D721Med (cell line): ENCODE measurements at regions not wholly inside any gene's neighbourhood (a gene's known extent, or its start where the extent isn't known, plus 50 kb on each side); places are given as distances from the start of the nearest gene placed in this dataset.

Experiments
- DNase-seq: peaks from one replicate; pipeline ENCODE4 v3.0.0; 2011; ENCODE audit warnings: low spot score; ENCODE audit not compliant: insufficient read length
- FAIRE-seq: peaks from 2 replicates; lab custom pipeline; 2011; peaks lifted over from hg19 to GRCh38; lab: Jason Lieb, UNC
- TF ChIP-seq, protein P1 (sequence below): IDR thresholded peaks from 2 replicates; pipeline ENCODE4 v1.5.1; 2012; ENCODE audit warnings: mild to moderate bottlenecking, control low read depth; ENCODE audit not compliant: insufficient read depth; ENCODE audit errors: missing control alignments

DNA sequence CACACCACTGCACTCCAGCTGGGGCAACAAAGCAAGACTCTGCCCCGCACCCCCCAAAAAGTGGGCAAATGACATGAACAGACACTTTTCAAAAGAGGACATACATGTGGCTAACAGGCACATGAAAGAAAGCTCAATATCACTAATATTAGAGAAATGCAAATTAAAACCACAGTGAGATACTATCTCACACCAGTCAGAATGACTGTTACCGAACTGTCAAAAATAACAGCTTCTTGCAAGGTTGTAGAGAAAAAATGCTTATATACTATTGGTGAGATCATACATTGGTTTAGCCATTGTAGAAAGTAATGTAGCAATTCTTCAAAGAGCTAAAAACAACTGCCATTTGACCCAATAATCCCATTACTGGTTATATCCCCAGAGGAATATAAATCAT, 99.5 kb upstream of the SPATA13 start:
- TF ChIP-seq, protein P1, sequence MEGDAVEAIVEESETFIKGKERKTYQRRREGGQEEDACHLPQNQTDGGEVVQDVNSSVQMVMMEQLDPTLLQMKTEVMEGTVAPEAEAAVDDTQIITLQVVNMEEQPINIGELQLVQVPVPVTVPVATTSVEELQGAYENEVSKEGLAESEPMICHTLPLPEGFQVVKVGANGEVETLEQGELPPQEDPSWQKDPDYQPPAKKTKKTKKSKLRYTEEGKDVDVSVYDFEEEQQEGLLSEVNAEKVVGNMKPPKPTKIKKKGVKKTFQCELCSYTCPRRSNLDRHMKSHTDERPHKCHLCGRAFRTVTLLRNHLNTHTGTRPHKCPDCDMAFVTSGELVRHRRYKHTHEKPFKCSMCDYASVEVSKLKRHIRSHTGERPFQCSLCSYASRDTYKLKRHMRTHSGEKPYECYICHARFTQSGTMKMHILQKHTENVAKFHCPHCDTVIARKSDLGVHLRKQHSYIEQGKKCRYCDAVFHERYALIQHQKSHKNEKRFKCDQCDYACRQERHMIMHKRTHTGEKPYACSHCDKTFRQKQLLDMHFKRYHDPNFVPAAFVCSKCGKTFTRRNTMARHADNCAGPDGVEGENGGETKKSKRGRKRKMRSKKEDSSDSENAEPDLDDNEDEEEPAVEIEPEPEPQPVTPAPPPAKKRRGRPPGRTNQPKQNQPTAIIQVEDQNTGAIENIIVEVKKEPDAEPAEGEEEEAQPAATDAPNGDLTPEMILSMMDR = no peak
- DNase-seq = no peak
- no peak for FAIRE-seq

DNA sequence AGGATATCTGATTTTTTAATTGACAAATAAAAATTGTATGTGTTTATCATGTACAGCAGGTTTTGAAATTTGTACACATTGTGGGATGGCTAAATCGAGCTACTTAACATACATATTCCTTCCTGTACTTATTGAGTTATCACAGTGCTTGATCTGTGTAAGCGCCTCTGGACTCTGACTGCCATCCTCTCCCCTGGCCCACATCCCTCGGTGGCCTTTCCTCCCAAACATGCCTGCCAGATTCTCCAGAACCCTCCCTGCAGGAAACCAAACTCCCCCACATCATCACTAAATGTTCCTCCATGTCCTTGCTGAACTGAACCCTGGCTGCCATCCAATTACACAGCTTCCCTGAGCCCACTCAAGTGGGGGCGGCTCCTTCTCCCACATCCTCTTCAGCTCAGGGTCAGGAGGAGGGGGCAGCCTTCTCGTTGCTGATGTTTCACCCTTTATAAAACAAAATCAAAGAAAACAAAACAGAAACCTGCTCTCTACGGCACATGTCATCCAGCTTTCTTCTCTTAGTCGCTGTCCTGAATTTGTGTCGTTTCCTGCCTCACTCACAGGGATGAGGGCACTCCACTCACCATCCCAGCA, 97.1 kb upstream of the SPATA13 start:
- FAIRE-seq (no peak), DNase-seq (no peak)
- TF ChIP-seq, protein P1 = no peak

DNA sequence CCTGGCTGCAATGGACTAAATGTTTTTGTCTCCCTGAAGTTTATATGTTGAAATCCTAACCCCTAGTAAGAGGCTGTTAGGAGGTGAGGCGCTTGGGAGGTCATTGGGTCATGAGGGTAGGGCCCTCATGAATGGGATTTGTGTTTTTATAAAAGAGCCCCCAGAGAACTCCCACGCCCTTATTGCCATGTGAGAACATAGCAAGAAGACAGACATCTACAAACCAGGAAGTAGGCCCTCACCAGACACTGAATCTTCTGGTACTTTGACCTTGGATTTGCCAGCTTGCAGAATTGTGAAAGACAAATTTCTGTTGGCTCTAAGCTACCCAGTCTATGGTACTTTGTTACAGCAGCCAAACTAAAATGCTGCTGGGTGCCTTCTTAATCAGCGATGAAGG, 96.1 kb upstream of the SPATA13 start:
- TF ChIP-seq, protein P1 = no peak
- no peak for DNase-seq
- FAIRE-seq = no peak

DNA sequence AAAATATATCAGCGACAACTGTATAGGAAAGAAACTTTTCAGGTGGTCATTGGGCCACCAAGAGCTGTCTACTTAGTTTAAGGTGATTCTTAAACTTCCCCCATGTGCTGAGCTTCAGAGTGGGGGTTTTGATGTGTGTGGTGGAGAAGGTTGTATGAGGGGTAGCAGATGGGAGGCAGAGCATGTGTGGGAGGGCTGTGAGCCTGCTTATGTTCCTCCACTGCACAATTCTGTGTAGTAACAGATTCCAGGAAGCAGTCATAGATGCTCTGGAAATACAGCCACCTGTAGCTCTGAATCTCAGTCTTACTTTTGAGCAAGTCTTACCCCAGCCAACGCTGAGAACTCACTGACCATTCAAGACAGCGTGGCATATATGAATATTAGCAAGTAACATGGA, 95.3 kb upstream of the SPATA13 start:
- TF ChIP-seq, protein P1 = no peak
- FAIRE-seq (no peak), DNase-seq (no peak)

DNA sequence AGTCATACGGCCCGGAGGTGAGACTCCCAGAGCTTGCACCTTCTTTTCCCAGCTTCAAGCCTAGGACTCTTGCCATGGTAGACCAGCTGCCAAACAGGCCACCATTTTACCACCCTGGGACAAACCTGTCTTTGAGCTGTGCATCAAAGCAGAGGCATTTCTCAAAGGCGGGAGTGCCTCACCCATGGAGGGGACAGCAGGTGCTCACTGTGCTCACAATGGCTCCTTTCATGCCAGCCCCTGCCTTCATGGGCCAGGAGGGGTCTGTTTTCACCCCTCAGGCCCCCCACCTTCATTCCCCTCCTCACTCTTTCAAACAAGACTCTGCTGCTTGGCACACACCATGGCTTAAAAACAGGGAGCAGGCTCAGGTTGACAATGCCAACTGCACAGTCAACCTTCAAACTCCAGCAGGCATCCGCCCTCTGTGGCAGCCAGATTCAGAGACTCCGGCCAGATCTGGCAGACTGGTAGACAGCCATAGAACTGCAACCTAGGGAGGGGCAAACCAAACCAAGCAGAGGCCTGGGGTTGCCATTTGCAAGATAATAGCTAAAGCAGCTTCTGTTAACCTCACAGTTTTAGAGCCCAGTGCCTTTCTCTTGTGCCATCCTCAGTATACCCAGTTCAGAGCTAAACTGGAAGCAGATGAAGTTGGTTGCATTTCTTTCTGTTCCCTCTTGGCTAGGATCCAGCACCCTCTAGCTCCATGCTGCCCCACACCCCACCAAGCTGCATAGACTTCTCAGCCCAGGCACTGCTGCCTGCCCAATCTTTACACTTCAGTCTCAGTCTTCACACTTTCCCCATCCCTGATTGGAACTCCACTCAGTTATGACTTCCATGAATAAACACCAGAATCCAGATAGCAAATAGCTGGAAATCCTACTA, 93.9 kb upstream of the SPATA13 start:
- DNase-seq (no peak), FAIRE-seq (no peak)
- TF ChIP-seq, protein P1 = no peak

DNA sequence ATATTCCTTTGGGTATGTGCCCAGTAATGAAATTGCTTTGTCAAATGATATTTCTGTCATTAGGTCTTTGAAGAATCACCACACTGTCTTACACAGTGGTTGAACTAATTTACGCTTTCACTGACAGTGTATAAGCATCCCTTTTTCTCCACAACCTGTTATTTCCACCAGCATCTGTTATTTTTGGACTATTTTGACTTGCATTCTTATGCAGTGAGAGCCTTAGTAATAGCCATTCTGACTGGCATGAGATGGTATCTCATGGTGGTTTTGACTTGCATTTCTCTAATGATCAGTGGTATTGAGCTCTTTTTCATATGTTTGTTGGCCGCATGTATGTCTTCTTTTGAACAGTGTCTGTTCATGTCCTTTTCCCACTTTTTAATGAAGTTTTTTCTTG, 92.0 kb upstream of the SPATA13 start:
- TF ChIP-seq, protein P1 = no peak
- FAIRE-seq = no peak
- no peak for DNase-seq

DNA sequence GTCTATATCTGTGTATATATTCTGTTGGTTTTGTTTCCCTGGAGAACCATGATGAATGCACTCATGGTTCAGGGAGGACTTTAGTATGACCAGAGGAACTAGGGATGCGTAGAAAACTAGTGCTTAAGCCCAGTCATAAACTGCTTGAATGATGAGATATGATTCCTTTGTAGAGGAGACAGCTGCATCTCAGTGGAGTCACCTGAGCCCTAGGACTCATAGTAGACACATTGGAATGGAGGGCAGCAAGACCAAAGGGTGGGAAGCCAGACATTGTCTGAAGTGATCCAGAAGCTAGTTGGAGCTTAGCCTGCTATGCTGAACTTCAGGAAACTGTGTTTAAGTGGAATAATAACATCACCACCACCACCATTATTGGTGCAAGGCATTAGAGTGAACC, 89.5 kb upstream of the SPATA13 start:
- TF ChIP-seq, protein P1 = no peak
- DNase-seq (no peak), FAIRE-seq (no peak)
